Breast epithelium (tissue), 3 donors: ENCODE measurements at regions not wholly inside any gene's neighbourhood (a gene's known extent, or its start where the extent isn't known, plus 50 kb on each side); places are given as distances from the start of the nearest gene placed in this dataset.

Source experiments
- POLR2A ChIP-seq: fragments of 450-650 bp; IDR thresholded peaks from one replicate; pipeline ENCODE4 v1.6.1; 2016; ENCODE audit warnings: antibody characterized with exemption, mild to moderate bottlenecking, moderate library complexity
- POLR2AphosphoS5 ChIP-seq, 3 donors: sonication (generic); formaldehyde crosslinking; IDR thresholded peaks; one replicate each; pipeline ENCODE4 v1.6.1; 2017; ENCODE audit warnings: antibody characterized with exemption in 3 of 3
- TF ChIP-seq, protein P1 (sequence below), 3 donors: fragments of 450-650 bp; IDR thresholded peaks; one replicate each; pipeline ENCODE4 v1.5.1; 2016 to 2017; ENCODE audit warnings: antibody characterized with exemption in 3 of 3, mild to moderate bottlenecking in 3 of 3, moderate library complexity in 3 of 3

DNA sequence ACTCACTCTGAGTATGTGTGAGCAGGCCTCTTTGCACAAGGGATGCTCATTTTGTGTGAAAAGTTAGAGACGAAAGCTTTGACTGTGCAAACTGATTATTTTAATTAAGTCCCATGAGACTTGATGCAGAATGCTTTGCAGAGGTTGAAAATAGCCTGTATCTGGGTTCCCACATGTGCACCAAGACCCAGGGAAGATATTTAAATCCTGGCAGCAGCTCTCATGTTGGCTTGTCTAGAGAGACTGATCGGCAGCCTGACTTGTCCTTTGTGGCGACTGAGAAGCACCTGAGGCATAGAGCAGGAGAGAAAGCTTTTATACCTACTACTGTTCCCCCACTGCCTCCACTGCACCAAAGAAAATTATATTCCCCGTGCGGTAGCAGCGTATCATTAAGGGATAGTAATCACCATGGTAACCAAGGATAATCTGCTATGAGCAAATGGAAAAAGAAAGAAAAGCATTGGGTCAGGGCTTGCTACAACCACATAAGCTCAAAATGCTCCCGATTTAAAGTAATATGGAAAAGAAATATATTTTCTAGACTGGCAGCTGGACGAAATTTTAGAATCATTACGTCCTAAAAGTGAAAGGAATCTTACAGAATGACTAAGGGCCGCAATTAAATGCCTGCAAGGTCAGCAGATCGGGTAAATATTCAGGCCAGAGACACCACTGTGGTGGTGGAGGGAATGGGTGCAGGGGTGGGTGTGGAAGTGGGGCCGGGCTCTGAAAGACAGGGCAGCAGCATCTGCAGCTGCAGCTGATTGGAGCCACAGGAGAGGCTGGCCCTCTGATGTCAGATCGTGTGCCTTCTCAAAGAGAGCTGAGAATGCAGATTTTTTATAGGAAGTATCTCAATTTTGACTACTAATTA is 135.3 kb upstream of the EPB41L4A start:
- TF ChIP-seq POLR2A (no peak), POLR2AphosphoS5 (IDR thresholded peaks at IDR 0.05) (no peak)
- TF ChIP-seq, protein P1, sequence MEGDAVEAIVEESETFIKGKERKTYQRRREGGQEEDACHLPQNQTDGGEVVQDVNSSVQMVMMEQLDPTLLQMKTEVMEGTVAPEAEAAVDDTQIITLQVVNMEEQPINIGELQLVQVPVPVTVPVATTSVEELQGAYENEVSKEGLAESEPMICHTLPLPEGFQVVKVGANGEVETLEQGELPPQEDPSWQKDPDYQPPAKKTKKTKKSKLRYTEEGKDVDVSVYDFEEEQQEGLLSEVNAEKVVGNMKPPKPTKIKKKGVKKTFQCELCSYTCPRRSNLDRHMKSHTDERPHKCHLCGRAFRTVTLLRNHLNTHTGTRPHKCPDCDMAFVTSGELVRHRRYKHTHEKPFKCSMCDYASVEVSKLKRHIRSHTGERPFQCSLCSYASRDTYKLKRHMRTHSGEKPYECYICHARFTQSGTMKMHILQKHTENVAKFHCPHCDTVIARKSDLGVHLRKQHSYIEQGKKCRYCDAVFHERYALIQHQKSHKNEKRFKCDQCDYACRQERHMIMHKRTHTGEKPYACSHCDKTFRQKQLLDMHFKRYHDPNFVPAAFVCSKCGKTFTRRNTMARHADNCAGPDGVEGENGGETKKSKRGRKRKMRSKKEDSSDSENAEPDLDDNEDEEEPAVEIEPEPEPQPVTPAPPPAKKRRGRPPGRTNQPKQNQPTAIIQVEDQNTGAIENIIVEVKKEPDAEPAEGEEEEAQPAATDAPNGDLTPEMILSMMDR (IDR thresholded peaks at IDR 0.05): no peak
